Inferior parietal cortex (tissue), 1 donor: ENCODE measurements at regions not wholly inside any gene's neighbourhood (a gene's known extent, or its start where the extent isn't known, plus 50 kb on each side); places are given as distances from the start of the nearest gene placed in this dataset.
"Not testable (repeated sequence)": the region's sequence is repeated elsewhere in the genome, so short reads cannot be mapped to it uniquely, and the experiment has no call there.

Experiments
- DNase-seq: peaks from one replicate; pipeline ENCODE4 v3.0.0-alpha.2; 2016; ENCODE audit errors: extremely low spot score

DNA sequence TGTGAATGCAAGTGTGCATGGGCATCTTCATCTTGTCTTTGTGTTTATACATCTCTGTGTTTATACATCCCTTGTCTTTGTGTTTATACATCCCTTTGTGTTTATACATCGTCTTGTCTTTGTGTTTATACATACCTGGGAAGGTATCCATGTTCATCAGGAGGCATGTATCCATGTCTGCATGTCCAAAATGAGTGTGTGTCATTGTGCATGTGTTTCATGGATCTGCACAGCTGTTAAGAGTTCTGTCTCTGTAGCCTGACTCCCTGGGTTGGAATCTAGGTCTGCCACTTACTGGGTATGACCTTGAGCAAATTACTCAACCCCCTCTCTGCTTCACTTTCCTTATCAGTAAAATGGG, 50.1 kb upstream of the SIRPA start:
- no peak for DNase-seq

- DNase-seq = no peak
Measured at GRCh38 chr20:1844325-1845162, 50.7 kb upstream of the SIRPA start.

DNA sequence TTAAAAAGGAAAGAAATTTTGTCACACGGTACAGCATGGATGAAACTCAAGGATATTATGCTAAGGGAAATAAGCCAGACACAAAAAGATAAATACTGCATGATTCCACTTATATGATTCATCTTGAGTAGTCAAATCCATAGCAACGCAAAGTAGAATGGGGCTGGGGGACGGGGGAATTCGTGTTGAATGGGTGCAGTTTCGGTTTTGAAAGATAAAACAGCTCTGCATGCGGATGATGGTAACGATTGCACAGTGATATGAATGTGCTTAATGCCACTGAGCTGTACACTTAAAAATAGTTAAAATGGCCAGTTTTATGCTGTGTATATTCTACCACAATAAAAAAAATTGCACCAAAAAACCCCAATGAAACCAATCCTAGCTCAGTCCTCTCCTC, 52.9 kb upstream of the SIRPA start:
- DNase-seq = no peak

DNA sequence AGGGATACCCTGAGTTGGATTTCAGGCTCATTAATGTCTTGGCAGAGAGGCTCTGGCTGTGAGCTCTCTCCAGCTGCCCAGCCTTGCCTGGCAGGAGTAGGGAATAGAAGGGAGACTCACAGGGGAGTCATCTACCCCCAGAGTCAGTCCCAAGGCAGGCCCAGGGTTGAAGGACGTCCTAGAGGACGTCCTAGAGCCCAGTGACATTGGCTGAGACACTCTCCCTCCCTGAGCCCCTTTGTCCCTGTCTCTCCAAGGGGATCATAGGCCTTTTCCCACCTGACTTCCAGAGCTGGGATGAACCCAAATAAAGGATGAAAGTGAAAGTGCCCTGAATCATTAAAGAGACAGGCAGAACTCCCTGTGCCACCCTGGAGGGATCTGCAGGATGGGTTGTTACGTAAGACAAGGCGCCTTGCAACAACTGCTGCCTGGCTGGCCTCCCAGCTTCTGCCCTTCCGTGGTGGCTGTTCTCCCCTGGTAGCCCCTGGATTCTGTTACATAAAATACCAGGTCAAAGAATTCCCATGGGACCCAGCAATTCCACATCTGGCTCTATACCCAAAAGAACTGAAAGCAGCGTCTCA, 53.6 kb upstream of the SIRPA start:
- no peak for DNase-seq

- DNase-seq = no peak
Measured at GRCh38 chr20:1840817-1841553, 54.2 kb upstream of the SIRPA start.

GRCh38 chr20:1839376-1840317, 55.6 kb upstream of the SIRPA start:
- DNase-seq = not testable (repeated sequence)

- DNase-seq = no peak
Measured at GRCh38 chr20:1838556-1839279, 56.5 kb upstream of the SIRPA start.

DNA sequence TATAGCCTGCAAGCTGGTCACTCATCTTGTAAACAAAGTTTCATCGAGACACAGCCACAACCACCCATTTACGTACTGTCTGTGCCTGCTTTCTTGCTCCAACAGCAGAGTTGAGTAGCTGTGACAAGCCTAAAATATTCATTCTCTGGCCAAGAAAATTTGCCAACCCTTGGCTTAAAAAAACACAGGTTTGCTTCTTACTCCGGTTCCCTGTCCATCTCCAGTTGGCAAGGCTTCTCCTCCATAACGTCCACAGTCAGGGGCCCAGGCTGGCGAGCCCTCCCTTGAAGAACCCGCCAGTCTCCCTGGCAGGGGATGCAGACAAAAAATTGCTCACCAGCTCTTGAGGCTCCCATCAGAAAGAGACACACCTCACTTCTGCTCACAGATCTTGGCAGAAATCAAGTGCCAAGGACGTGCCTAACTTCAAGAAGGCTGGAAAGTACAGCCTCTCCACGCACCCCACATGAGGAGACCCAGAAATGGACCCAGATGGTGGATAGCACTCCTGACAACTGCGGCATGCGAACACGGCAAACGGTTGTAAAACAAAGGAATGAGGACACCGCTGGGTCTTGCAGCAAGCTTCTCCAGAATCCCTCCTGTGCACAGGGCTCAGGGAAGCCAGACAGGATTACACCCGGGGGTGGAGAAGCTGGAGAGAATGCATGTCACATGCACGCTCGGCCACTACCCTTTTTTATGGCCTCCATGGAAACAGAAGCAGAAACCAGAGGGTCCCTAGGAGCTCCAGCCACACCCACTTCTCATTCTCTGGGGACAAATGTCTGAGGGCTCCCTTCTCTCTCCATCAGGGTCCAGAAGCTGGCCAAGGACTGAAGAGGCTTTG, 59.8 kb upstream of the SIRPA start:
- DNase-seq = no peak

- no peak for DNase-seq
Measured at GRCh38 chr20:1833728-1834726, 61.2 kb upstream of the SIRPA start.

DNA sequence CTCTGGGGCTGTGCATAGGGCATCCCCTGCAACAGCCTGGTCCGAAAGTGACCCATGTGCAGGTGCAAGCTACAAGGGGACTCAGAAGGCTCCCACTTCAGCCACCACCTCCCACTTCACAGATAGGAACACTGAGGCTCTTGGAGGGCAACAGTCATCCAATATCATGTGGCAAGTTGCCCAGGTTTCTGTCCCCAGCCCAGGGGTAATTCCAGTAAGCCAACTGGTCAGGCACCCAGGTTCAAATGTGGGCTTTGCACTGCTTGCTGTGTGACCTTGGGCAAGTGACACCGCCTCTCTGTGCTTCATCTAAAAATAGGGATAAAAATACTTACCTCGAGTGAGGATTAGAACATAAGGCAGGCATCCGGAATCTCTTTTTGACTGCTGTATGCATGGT, 62.0 kb upstream of the SIRPA start:
- no peak for DNase-seq

DNA sequence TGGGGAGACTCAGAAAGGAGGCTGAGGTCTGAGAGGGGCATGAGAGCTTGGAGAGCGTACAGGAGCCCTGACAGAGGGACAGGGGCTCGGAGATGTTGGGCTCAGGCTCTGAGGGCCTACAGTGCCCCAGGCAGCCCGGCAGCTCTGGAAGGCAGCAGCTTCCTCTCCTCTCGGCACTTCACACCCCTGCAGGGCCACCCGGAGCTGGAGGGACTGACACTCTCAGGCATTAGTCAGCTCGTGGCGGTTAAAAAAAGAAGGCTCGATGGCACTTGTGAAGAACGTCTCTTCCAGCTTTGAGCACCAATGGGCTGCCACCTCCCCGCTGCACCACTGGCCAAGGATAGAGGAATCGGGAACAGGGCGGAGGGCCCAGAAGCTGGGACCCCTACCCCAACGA, 62.6 kb upstream of the SIRPA start:
- no peak for DNase-seq

DNA sequence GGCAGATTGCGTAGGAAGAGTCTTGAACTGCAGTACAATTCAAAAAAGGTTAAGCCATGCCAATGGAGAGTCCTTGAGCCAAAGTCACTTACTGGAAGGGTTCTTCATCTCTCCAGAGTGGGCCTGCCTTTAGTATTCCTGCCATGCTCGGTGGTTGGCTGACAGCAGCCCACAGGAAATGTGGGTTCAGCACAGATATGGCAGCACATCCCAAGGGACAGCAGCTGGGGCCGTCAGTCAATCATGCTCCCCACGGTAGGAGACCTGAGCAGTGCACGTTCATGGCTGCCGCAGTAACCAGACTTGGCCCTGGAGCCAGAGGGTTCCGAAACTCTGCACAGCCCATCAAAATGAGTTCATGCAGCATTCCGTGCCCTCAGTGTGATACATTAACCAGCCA, 63.6 kb upstream of the SIRPA start:
- no peak for DNase-seq

- DNase-seq = no peak
Measured at GRCh38 chr20:1831096-1831495, 64.1 kb upstream of the SIRPA start.

DNA sequence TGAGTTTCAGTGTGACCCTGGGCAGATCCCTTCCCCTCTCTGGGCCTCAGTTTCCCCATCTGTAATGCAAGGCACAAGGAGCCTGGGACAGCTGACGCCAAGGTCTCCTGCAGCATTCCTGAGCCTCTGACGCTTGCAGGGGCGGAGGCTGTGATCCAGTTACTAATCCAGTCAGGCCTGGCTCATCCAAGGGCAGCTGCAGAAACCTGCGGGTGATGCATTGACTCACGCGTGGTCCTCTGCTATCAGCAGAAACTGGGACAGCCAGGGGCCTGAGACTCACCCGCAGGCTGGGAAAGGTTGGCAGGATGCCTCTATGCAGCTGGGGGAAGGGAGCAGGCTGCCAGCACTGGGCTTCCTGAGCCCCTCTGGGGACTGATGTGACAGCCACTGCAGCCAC, 65.0 kb upstream of the SIRPA start:
- DNase-seq = no peak

GRCh38 chr20:1829531-1829930, 65.7 kb upstream of the SIRPA start:
- no peak for DNase-seq

- DNase-seq = no peak
Measured at GRCh38 chr20:1828786-1829131, 66.4 kb upstream of the SIRPA start.

DNA sequence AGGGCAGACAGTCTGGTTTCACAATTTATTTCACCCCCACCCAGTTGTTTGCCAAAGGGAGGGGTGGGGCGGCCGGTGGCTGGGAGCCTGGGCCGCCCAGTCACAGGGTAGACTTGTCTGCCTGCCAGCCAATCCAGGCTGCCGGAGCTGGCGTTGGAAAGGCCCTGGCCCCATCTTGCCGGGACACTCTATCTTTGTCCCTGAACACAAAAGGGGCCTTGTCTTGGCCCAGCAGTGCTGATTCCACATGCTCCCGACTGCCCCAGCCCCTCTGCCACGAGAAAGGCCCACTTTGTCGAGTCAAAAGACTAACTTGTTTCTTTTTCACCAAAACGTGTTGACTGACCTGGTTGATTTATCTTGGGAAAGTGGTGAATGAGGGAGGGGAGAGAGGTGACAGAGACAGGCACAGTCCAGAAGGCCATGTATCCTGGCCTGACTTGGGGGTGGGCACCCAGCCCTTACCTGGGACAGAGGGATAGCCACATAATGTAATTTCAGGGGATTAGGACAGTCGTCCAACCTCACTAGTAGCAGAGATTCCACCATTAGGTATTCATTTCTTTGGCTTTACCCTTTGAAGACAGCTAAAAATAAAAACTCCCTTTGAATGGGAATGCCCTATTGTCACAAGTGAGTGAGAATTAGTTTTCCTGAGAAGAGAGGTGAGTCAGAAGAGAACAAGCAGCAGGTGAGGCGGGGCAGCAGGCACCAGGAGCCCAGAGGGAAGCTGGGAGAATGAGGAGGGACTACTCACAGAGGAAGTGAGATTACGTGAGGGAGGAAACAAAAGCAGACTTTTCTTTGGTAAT, 67.0 kb upstream of the SIRPA start:
- peak; percentile 88 for DNase-seq

DNA sequence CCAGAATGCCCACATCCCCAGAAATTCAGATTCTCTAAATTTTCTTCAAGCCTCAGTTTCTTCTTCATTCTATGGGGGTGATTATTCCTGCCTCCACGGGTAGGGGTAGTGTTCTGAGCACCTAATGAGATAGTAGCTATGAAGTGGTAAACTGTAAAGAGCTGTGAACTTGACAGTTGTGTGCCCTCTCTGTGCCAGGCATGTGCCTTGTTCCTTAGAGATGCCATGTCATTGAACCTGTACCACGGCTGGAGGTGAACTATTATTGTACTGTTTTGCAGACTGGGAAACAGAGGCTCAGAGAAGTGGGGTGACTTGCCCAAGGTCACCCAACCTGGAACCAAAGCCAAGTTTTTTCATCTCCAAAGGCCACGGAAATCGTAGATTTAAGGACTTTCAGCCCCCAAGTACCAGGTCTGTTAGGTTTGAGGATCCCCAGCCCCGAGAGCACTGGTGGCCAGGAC, 67.7 kb upstream of the SIRPA start:
- no peak for DNase-seq
